Brain microvascular endothelial cell (primary cell): ENCODE measurements at regions not wholly inside any gene's neighbourhood (a gene's known extent, or its start where the extent isn't known, plus 50 kb on each side); places are given as distances from the start of the nearest gene placed in this dataset.

Experiments used
- DNase-seq: peaks from one replicate; pipeline ENCODE4 v3.0.0-alpha.2; 2020
- H3K27ac ChIP-seq: fragments of 250-450 bp; sonication (Bioruptor Pico); 2 replicates; pipeline ENCODE4 v1.5.1; 2020; ENCODE audit warnings: mild to moderate bottlenecking, moderate library complexity
- H3K27me3 ChIP-seq: fragments of 250-450 bp; sonication (Bioruptor Pico); replicated peaks from 2 replicates; pipeline ENCODE4 v1.5.1; 2020; ENCODE audit warnings: mild to moderate bottlenecking
- H3K36me3 ChIP-seq: fragments of 250-450 bp; sonication (Bioruptor Pico); replicated peaks from 2 replicates; pipeline ENCODE4 v1.5.1; 2020; ENCODE audit warnings: mild to moderate bottlenecking
- H3K4me3 ChIP-seq: 2 replicates; pipeline ENCODE4 v1.5.1; 2011; ENCODE audit warnings: low read depth, mild to moderate bottlenecking, control low read depth, low read length, moderate library complexity
- CTCF ChIP-seq: IDR thresholded peaks from 2 replicates; pipeline ENCODE4 v1.5.1; 2011; ENCODE audit warnings: low read depth, mild to moderate bottlenecking, moderate library complexity, low read length, control low read depth, inconsistent platforms; ENCODE audit errors: missing control alignments
- in situ Hi-C: cut with HindIII; loops from 2 replicates; pipeline ENCODE4 v1.10.0; 2017; ENCODE audit warnings: low sequenced_read_pairs, low pct_ligation_motif_present

GRCh38 chrX:773292-774025 is 142.9 kb downstream of the SHOX start:
- H3K4me3 ChIP-seq: no peak overlapping the region
- no peak for TF ChIP-seq CTCF
- no peaks in the 10 kb centered on the region for H3K36me3 ChIP-seq
- H3K27me3 ChIP-seq: no peaks in the 10 kb centered on the region
- DNase-seq: no peak
- no peak overlapping the region for H3K27ac ChIP-seq
- in situ Hi-C loops: no loop called here

GRCh38 chrX:771536-771935 is 140.9 kb downstream of the SHOX start:
- TF ChIP-seq CTCF: no peak
- no peak for DNase-seq
- in situ Hi-C loops: no loop called here

GRCh38 chrX:769796-770195 is 139.2 kb downstream of the SHOX start:
- no peaks in the 10 kb centered on the region for H3K27me3 ChIP-seq
- H3K4me3 ChIP-seq: no peak overlapping the region
- DNase-seq: no peak
- H3K36me3 ChIP-seq: no peaks in the 10 kb centered on the region
- in situ Hi-C loops: no loop called here
- no peak overlapping the region for H3K27ac ChIP-seq
- TF ChIP-seq CTCF: no peak

More at GRCh38 chrX:771536-771935, 140.9 kb downstream of the SHOX start:
- Histone ChIP-seq H3K4me3 (no peak overlapping the region), H3K27me3 (no peaks in the 10 kb centered on the region), H3K36me3 (no peaks in the 10 kb centered on the region), H3K27ac (no peak overlapping the region)

GRCh38 chrX:768596-768995 is 138.0 kb downstream of the SHOX start:
- no peak for TF ChIP-seq CTCF
- Histone ChIP-seq H3K27me3 (no peaks in the 10 kb centered on the region), H3K4me3 (no peak overlapping the region), H3K27ac (no peak overlapping the region), H3K36me3 (no peaks in the 10 kb centered on the region)
- in situ Hi-C loops: no loop called here
- DNase-seq: no peak

GRCh38 chrX:758917-759316 is 128.3 kb downstream of the SHOX start:
- no peaks in the 10 kb centered on the region for H3K27me3 ChIP-seq
- H3K36me3 ChIP-seq: no peaks in the 10 kb centered on the region
- in situ Hi-C loops: no loop called here
- H3K4me3 ChIP-seq: no peak overlapping the region
- H3K27ac ChIP-seq: no peak overlapping the region
- no peak for TF ChIP-seq CTCF
- DNase-seq: no peak

GRCh38 chrX:750812-751211 is 120.2 kb downstream of the SHOX start:
- in situ Hi-C loops: no loop called here

More at GRCh38 chrX:750812-751211, 120.2 kb downstream of the SHOX start:
- H3K36me3 ChIP-seq: no peaks in the 10 kb centered on the region
- H3K27ac ChIP-seq: no peak overlapping the region
- DNase-seq: no peak
- no peak for TF ChIP-seq CTCF
- H3K27me3 ChIP-seq: no peaks in the 10 kb centered on the region
- no peak overlapping the region for H3K4me3 ChIP-seq
